ENCODE measurements at regions not wholly inside any gene's neighbourhood (a gene's known extent, or its start where the extent isn't known, plus 50 kb on each side); places are given as distances from the start of the nearest gene placed in this dataset.

- DNase-seq, result no peak
Observed at GRCh38 chr3:13168391-13168790, 95.2 kb upstream of the IQSEC1 start.

- no peak for DNase-seq
Observed at GRCh38 chr3:13167829-13168228, 94.6 kb upstream of the IQSEC1 start.

DNA sequence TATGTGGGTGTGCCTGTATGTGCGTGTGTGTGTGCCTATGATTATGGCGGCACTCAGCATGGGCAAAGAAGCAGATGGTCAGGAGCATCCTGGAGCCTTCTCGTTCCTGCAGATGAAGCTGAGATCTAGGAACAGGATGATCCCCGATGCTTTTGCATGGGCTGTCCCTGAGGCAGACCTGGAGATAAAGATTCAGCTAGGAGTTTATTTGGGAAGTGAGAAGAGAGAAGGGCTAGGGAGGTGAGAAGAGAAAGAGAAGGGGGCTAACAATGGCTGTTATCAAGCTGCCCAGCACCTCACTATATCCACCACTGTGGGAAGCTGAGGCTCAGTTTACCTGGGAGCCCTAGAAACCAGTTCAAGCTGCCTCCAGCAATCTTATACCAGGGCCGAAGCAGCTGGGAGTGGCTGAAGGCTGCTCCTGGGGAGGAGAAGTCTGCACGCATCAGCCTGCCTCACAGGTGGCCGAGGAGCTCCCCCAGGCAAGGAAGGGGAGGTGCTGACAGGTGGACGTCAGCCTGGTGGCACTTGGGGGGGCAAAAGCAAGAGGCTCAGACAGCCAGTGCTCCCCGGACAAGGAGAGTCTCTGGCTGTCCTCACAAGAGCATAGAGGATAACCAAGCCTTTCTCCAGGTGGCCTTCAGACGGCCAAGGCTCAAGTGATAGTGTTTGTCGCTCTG lies 94.0 kb upstream of the IQSEC1 start:
- no peak for DNase-seq

DNA sequence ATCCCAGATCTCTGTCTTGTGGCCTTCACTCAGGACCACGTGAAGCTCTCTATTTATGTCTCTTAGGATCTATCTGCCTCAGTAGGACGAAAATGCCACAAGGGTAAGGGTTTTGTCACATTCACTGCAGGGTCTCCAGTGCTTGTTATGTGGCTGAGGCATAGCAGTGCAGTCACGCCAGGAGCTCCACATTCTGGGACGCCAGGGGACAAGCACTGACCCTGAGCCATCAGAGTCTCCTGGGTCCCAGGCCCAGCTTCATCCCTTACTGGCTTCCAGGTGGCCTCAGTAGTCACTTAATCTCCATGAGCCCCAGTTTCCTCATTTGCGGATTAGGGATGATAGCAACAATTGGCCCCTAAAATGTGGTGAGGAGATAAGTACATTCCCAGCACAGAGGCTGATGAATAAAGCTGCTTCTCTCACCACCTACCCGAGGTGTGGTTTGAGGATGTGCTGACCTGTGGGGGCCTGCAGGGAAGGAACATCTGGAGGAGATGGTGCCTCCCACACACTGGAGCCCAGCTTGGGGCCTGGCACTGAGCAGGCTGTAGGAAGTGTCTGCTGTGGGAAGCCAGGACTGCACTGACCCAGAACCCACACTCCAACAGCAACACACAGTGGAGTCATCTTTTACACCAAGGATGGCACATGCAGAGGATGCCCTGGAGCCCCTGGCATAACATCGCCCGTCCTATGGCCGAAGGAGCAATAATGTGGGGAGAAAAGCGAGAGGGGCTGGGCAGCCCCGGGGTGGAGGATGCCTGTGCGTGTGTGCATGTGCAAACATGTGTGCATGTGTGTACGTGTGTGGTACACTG lies 93.2 kb upstream of the IQSEC1 start:
- DNase-seq, result no peak

GRCh38 chr3:13165576-13165975 lies 92.3 kb upstream of the IQSEC1 start:
- DNase-seq, result no peak

GRCh38 chr3:13164893-13165492 lies 91.8 kb upstream of the IQSEC1 start:
- DNase-seq, result no peak

DNA sequence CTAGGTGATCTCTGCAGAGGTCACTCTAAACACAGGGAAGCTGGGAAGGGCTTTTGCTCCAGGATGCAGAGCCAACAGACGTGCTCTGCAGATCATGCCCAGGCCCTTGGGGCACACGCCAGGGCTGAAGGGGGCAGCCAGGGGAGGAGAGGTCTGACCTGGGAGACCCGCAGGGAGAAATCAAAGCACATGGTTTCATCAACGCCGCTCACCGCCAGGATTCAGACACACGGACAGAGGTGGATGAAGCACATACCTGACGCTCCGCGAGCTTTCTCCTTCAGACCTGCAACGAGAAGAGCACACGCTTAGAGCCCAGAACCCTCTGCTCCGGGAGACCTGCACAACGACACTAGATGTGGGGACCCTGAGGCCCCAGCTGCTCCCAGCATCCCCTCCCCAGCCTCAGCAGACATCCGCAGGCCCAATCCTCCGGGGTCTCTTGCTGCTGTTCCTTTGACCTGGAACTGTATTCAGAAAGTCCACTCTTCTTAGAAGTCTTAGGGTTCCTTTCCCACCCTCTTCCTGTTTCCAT lies 90.7 kb upstream of the IQSEC1 start:
- DNase-seq, result no peak

- DNase-seq, result no peak
Observed at GRCh38 chr3:13162549-13163320, 89.5 kb upstream of the IQSEC1 start.

DNA sequence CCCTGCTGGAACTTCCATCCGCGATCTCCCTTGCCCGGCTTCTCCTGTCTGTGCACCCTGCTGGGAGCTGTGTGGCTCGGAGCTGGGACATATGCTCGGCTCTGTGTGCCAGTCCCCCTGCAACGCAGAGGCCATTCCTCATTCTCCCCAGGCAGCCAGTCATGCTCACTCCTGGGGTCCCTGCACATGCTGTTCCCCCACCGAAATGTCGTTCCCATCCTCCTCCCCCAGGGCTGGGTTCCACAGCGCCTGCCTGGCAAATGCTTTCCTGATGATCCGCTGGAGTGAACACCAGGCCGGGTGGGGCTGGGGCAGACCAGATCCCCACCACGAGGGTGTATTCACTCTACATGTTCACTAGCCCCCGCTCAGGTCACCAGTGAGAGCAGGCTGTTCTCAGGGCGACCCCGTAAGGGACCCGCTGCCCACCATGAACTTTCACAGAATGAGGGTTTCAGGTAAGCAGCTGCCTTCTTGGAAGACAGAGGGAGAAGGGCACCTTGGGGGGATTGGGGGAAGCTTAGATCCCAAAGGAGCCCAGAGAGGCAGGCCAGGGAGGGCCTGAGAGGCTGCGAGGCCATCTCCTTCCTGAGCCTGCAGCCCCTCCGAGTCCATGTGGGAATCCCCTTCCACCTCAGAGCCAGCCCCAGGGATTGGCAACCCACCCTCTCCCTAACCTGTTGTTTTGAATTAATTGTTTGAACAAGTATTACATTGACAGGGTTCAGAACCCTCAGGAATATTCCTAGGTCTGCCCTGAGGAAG lies 88.7 kb upstream of the IQSEC1 start:
- no peak for DNase-seq

- DNase-seq, result peak; percentile 5
Observed at GRCh38 chr3:13161021-13161759, 88.0 kb upstream of the IQSEC1 start.

DNA sequence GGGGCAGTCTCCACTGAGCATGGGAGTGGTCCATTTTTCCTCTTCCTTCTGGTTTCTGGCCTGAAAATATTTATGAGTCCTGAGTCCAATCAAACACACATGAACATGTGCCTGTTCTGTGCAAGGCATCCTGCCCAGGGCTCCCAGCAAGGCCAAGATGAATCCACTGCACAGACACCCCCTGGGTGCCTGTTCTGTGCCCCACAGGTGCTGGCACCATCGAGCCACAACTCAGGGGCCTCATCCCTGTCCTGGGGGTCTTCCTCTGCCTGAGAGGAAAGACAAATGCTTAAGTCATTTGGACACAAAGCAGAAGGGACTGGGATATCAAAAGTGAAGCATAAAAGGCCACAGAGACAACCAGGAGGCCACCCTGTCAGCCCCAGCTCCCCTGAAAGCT lies 87.4 kb upstream of the IQSEC1 start:
- no peak for DNase-seq

DNA sequence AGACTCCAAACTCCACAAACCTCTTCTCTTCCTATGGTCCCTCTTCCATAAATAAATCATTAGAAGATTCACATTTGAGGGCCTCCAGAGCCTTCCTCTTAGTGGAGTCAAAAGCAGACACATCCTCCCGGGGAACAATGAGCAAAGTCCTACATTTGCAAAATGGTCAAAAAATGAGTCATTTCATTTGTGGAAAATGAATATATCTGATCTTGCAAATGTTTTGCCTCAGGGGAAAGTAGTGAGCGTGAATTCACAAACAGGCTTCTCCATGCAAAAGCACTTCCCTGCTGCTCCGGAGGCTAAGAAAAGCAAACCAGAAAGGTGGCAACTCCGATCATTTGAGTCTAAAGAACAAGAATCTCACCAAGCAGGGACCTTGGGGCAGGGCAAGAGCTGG lies 86.7 kb upstream of the IQSEC1 start:
- DNase-seq, result no peak

GRCh38 chr3:13158871-13159270 lies 85.6 kb upstream of the IQSEC1 start:
- no peak for DNase-seq

DNA sequence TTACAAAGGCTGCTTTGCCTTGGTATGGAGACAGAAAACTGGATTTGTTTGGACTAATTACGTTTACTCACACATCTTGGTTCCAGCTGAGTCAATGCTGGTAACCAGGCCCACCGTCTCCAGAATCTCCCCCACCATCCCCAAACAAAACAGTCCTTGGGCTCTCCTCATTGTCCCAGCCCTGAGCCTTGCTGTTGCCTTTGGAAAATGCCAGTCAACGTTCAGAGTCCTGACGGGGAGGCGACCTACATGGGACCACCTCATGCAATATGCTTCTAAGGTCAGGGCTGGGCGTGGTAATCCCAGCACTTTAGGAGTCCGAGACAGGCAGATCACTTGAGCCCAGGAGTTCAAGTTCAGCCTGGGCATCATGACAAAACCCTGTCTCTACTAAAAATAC lies 85.2 kb upstream of the IQSEC1 start:
- DNase-seq, result no peak

GRCh38 chr3:13157986-13158385 lies 84.8 kb upstream of the IQSEC1 start:
- no peak for DNase-seq

DNA sequence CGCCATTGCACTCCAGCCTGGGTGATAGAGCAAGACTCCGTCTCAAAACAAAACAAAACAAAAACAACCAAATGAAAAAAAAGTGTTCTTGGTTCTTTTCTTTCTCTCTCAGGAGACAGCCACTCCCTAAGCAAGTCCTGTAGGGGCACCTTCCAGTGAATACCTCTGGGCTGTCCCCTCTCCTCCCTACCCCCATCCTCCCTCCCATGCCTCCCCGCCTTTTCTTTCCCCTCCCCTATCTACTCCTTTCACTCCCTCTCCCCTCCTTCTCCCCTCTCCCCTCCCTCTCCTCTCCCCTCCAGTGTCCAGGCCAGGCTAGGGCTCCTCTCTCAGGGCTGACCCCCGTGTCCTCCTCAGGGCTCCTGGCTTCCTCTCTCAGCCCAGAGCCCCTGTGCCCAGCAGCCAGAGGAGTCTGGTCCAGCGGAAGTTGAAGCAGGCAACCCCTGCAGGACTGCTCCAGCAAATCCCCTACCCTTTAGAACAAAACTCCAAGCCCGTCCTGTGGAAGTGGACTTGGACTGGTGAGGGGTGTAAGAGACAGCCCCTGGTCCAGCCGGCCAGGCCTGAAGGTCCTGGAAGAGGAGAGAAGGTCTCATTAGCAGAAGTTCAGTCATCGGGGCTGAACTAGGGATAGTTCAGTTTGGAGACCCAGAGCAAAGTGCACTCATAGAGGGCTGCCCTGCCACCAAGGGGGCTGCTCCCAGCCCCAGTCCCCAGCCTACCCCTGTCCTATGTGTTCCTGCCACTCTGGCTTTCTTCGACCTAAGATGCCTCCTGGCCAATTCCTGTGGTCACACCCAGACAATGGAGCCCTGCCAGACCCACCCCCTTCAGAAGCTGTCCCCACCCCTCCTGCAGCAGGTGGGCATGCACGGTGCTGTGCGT lies 79.8 kb upstream of the IQSEC1 start:
- DNase-seq, result no peak

DNA sequence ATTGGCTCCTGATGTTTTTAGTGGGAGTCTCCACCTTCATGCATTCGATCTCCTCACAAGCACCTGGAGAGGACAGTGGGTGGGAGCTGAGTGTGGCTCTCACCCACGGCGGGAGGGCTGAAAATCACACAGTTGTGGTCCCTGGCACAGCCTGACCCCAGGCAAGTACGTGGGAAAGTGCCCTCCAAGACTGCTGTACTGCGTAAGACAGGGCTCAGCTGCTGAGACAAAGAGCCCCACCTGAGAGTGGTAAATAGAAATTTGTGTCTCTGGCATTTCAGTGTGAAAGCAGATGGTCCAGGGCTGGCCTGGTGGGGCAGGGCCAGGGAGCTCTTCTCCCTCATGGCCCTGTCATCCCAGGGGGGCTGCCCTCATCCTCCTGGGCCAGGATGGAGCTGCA lies 77.4 kb upstream of the IQSEC1 start:
- no peak for DNase-seq

DNA sequence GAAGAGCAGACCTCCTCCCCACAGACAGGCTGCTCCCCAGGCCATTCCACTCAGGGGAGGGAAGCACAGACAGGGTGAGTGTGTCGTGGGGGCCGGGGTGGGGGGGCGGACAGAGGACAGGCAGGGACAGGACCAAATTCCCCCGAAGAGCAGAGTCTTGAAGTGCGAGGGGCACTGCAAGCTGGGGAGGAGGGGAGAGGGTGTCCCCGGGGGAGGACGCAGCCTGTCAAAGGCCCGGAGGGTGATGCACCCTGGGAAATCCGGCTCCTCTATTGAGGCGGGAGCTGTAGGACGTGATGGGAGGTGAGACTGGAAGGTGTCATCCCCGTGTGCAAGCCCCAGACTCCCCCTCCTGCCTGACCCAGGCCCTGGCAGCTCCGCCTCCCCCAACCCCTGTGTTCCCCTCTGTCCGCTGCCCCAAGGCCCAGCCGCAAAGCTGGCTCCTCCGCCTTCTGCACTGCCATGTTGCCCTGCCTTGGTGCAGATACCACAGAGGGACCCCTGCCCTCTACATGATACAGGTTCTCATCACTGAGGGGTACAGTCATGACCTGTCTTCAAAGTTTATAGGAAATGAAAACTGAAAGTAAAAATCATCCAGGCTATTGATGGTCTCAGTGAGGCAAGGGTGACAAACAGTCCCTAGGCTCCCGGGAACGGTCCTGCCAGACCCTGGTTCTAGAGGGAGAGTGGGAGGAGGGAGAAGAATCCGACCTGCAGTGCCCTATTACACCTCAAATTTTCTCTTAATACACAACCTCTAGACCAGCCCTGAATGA lies 76.3 kb upstream of the IQSEC1 start:
- no peak for DNase-seq

DNA sequence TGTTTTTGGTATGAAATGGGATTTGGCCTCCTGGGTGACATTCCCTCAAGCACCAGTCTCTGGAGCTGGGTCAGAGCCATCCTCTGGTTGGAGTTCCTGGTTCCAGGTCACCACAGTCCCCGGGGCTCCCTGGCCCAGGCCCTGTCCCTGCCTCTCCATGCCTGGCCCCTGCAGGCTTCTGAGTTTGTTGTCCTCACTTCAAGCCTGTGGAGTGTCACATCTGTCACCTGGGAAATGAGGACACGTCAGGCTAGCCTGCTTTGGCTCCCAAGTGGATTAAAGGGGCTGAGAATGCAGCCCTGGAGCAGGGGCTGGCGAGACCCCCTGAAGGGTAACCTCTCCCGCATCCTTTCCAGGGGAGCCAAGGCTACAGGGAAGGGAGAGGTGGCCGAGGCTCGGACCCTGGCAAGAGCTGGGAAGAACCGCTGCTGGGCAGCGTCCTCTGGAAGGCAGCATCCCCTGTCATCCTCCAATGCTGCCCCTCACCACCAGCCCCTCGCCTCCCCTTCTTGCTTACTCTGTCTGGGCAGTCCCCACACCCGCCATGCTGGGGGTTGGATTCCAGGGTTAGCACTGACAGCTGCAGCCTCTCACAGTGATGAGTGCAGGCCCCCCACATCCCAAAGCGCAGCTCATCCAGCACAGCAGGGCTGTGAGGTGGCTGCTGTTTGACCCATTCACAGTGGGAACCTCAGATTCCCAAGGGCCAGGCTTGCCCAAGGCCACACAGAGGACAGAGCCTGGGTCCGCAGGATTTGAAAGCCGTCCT lies 75.5 kb upstream of the IQSEC1 start:
- DNase-seq, result no peak

Data from fibroblast of upper back skin (primary cell).